Stimulated activated naive B cell treated with anti-CD40 and anti-IgM and Interleukin-4, amounts not matched to agents 10 μg/mL and 1 μg/mL and 100 μg/mL, for 72 hours (primary cell): ENCODE measurements at regions not wholly inside any gene's neighbourhood (a gene's known extent, or its start where the extent isn't known, plus 50 kb on each side); places are given as distances from the start of the nearest gene placed in this dataset.

ENCODE experiments used
- ATAC-seq, 2 donors: fragments of 150-1000 bp; cut with Tn5 transposase; replicated peaks; 2 replicates each; pipeline ENCODE4 v1.10.0; 2021; ENCODE audit warnings: moderate library complexity in 1 of 2
- DNase-seq: peaks from one replicate; pipeline ENCODE4 v3.0.0; 2021
- H3K27ac Mint-ChIP-seq: one replicate; pipeline ENCODE4 v1.8.0; 2022; ENCODE audit warnings: mild to moderate bottlenecking, mixed read lengths
- H3K27me3 Mint-ChIP-seq, 2 donors: one replicate each; pipeline ENCODE4 v1.8.0; 2022; ENCODE audit warnings: mixed read lengths in 2 of 2
- H3K36me3 Mint-ChIP-seq, 2 donors: one replicate each; pipeline ENCODE4 v1.8.0; 2022; ENCODE audit warnings: mixed read lengths in 2 of 2, mild to moderate bottlenecking in 1 of 2
- H3K4me1 Mint-ChIP-seq, 2 donors: one replicate each; pipeline ENCODE4 v1.8.0; 2022; ENCODE audit warnings: mixed read lengths in 2 of 2, mild to moderate bottlenecking in 1 of 2
- H3K4me3 Mint-ChIP-seq, 2 donors: one replicate each; pipeline ENCODE4 v1.8.0; 2022; ENCODE audit warnings: mild to moderate bottlenecking in 2 of 2, mixed read lengths in 2 of 2, moderate library complexity in 1 of 2
- H3K9me3 Mint-ChIP-seq, 2 donors: one replicate each; pipeline ENCODE4 v1.8.0; 2022; ENCODE audit warnings: mixed read lengths in 2 of 2, mild to moderate bottlenecking in 1 of 2

- no peak overlapping the region for H3K4me3 Mint-ChIP-seq
- no peak for ATAC-seq
Observed at GRCh38 chr1:94623560-94624148, 82.1 kb upstream of the F3 start.

DNA sequence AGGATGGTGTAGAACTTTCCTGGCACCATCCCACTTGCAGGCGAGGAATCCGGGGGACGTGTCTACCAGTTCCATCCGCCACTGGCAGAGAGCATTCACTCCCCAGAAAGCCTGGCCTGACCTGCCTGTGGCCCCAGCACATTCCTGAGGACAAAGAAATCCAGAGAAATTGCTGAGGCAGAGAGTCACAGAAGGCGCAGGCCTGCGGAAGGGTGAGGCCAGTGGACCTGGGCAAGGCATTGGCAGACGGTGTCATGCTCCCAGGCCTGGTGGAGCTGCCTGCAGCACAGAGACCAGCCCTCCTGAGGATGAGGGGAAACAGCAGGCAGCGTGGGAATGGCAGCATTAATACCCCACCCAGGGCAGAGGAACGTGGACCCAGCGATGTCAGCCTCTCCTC lies 81.2 kb upstream of the F3 start:
- DNase-seq (no peak), ATAC-seq (no peak)
- H3K27me3 Mint-ChIP-seq: peaks cover 0 to 7% of the 10 kb centered on the region in 2 donors
- H3K27ac Mint-ChIP-seq: no peak overlapping the region
- no peaks in the 10 kb centered on the region for H3K4me1 Mint-ChIP-seq
- peaks cover 4% of the 10 kb centered on the region in 2 donors for H3K36me3 Mint-ChIP-seq
- H3K4me3 Mint-ChIP-seq: no peak overlapping the region
- H3K9me3 Mint-ChIP-seq: peaks cover 7 to 9% of the 10 kb centered on the region in 2 donors

More at GRCh38 chr1:94623560-94624148, 82.1 kb upstream of the F3 start:
- no peak for DNase-seq
- Mint-ChIP-seq H3K27me3 (no peaks in the 10 kb centered on the region), H3K36me3 (no peaks in the 10 kb centered on the region), H3K4me1 (no peaks in the 10 kb centered on the region), H3K27ac (no peak overlapping the region), H3K9me3 (peaks cover under 1 to 4% of the 10 kb centered on the region in 2 donors)

- no peaks in the 10 kb centered on the region for H3K4me1 Mint-ChIP-seq
Observed at GRCh38 chr1:94621802-94622201, 80.2 kb upstream of the F3 start.

GRCh38 chr1:94621395-94621794 lies 79.8 kb upstream of the F3 start:
- peaks cover 7 to 9% of the 10 kb centered on the region in 2 donors for H3K9me3 Mint-ChIP-seq
- no peak overlapping the region for H3K27ac Mint-ChIP-seq
- no peak for DNase-seq
- peaks cover 4 to 7% of the 10 kb centered on the region in 2 donors for H3K27me3 Mint-ChIP-seq
- peaks cover 4% of the 10 kb centered on the region in 2 donors for H3K36me3 Mint-ChIP-seq
- no peak overlapping the region for H3K4me3 Mint-ChIP-seq
- no peaks in the 10 kb centered on the region for H3K4me1 Mint-ChIP-seq
- no peak for ATAC-seq

More at GRCh38 chr1:94621802-94622201, 80.2 kb upstream of the F3 start:
- Mint-ChIP-seq H3K27ac (no peak overlapping the region), H3K27me3 (peaks cover under 1 to 7% of the 10 kb centered on the region in 2 donors), H3K36me3 (peaks cover 4% of the 10 kb centered on the region in 2 donors), H3K4me3 (no peak overlapping the region), H3K9me3 (peaks cover 7 to 9% of the 10 kb centered on the region in 2 donors)
- ATAC-seq (no peak), DNase-seq (no peak)

- no peak for DNase-seq
- no peak for ATAC-seq
- Mint-ChIP-seq H3K27me3 (peaks cover 6 to 7% of the 10 kb centered on the region in 2 donors), H3K4me3 (no peak overlapping the region), H3K4me1 (peaks cover 0 to 4% of the 10 kb centered on the region in 2 donors), H3K9me3 (peaks cover 7 to 9% of the 10 kb centered on the region in 2 donors), H3K36me3 (peaks cover 4% of the 10 kb centered on the region in 2 donors), H3K27ac (no peak overlapping the region)
Observed at GRCh38 chr1:94620345-94621031, 78.9 kb upstream of the F3 start.

DNA sequence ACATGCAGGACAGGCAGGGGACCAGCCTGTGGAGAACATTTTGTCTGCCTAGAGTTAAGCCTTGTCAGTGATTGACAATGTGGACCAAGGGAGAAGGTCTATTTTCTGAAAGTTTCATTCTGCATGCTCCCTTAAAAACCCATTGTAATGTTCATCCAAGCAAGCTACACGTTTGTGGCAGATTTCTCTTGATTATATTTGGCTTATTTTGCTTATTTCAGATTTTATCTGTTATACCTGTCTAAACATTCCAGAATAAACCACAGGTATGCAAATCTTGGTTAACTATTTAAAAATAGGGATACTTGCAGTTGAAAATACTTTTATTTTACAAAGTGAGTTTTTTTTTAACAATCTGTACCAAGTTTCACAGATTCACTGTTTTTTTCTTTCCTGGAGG lies 78.2 kb upstream of the F3 start:
- H3K4me1 Mint-ChIP-seq: peaks cover 2 to 11% of the 10 kb centered on the region in 2 donors
- H3K27ac Mint-ChIP-seq: no peak overlapping the region

GRCh38 chr1:94617957-94618739 lies 76.6 kb upstream of the F3 start:
- ATAC-seq (no peak), DNase-seq (no peak)
- peaks cover 7 to 9% of the 10 kb centered on the region in 2 donors for H3K9me3 Mint-ChIP-seq
- H3K4me3 Mint-ChIP-seq: no peak overlapping the region
- peaks cover 6 to 7% of the 10 kb centered on the region in 2 donors for H3K27me3 Mint-ChIP-seq
- H3K4me1 Mint-ChIP-seq: peaks cover 2 to 11% of the 10 kb centered on the region in 2 donors
- H3K27ac Mint-ChIP-seq: no peak overlapping the region
- peaks cover 4% of the 10 kb centered on the region in 2 donors for H3K36me3 Mint-ChIP-seq

More for the DNA sequence above, 78.2 kb upstream of the F3 start:
- Mint-ChIP-seq H3K27me3 (peaks cover 6 to 7% of the 10 kb centered on the region in 2 donors), H3K4me3 (no peak overlapping the region), H3K36me3 (peaks cover 4% of the 10 kb centered on the region in 2 donors), H3K9me3 (peaks cover 7 to 9% of the 10 kb centered on the region in 2 donors)
- ATAC-seq (no peak), DNase-seq (no peak)

GRCh38 chr1:94617134-94617805 lies 75.7 kb upstream of the F3 start:
- H3K9me3 Mint-ChIP-seq: peaks cover 7 to 9% of the 10 kb centered on the region in 2 donors
- DNase-seq: no peak
- H3K27ac Mint-ChIP-seq: no peak overlapping the region
- H3K27me3 Mint-ChIP-seq: peaks cover 6 to 7% of the 10 kb centered on the region in 2 donors
- H3K4me1 Mint-ChIP-seq: peaks cover 2 to 11% of the 10 kb centered on the region in 2 donors
- H3K36me3 Mint-ChIP-seq: peaks cover 4% of the 10 kb centered on the region in 2 donors
- ATAC-seq: no peak
- H3K4me3 Mint-ChIP-seq: no peak overlapping the region

DNA sequence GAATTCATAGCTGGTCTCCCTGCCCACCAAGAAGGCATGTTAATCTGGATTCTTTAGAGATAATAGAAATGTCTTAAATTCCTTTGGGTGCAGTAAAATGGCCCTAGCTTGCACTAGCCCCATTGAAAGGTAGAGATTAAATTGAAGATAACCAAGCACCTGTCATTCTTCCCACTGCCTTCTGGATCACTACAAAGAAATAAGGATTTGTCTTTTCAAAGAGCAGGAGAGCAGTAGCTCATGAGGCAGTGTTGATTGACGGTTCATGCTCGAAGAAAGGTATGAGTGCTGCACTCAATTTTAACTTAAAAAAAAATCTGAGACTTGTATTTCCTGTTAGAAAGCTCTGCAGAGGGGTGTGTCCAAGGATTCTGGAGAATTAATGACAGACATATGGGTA lies 74.9 kb upstream of the F3 start:
- H3K4me1 Mint-ChIP-seq: peaks cover 2 to 11% of the 10 kb centered on the region in 2 donors
- no peak overlapping the region for H3K4me3 Mint-ChIP-seq
- peaks cover 4% of the 10 kb centered on the region in 2 donors for H3K36me3 Mint-ChIP-seq
- DNase-seq: no peak
- peaks cover 7 to 9% of the 10 kb centered on the region in 2 donors for H3K9me3 Mint-ChIP-seq
- ATAC-seq: no peak
- no peak overlapping the region for H3K27ac Mint-ChIP-seq
- peaks cover 6 to 7% of the 10 kb centered on the region in 2 donors for H3K27me3 Mint-ChIP-seq

- H3K27ac Mint-ChIP-seq: no peak overlapping the region
- H3K4me3 Mint-ChIP-seq: no peak overlapping the region
- H3K4me1 Mint-ChIP-seq: peaks cover 2 to 11% of the 10 kb centered on the region in 2 donors
- H3K9me3 Mint-ChIP-seq: peaks cover 7 to 9% of the 10 kb centered on the region in 2 donors
- DNase-seq (no peak), ATAC-seq (no peak)
- H3K27me3 Mint-ChIP-seq: peaks cover 6 to 7% of the 10 kb centered on the region in 2 donors
- peaks cover 4% of the 10 kb centered on the region in 2 donors for H3K36me3 Mint-ChIP-seq
Observed at GRCh38 chr1:94614996-94615395, 73.4 kb upstream of the F3 start.

DNA sequence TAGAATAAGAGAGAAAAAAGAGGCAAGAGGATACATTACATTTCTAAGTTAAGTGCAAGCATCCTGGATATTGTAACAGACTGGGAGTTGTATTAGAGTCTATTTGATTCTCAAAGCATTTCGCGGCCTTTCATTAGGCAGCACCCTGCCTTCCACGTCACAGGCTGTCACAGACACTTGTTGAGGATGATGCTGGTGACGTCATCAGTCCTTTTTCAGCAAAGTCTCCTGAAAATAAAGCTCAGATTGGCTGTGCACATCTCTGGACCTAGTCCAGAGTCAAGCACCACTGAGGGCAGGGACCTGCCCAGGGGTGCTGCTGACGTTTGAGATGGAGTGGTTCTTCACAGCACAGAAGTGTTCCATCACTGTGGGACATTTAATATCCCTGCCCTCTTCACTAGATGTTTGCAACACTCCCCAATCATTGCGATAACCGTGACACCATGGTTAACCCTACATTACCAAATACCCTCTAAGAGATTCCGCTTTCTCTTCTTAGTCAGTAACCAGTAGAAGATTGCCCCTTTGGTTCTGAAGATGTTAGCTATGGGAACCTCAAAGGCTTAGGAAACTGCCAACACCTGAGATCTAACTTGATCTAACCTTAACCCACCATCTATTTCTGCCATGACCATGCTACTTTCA lies 72.7 kb upstream of the F3 start:
- ATAC-seq: no peak
- peaks cover 4% of the 10 kb centered on the region in 2 donors for H3K36me3 Mint-ChIP-seq
- H3K4me3 Mint-ChIP-seq: no peak overlapping the region
- H3K9me3 Mint-ChIP-seq: peaks cover 7% of the 10 kb centered on the region in 2 donors
- DNase-seq: no peak
- H3K27me3 Mint-ChIP-seq: peaks cover 6 to 7% of the 10 kb centered on the region in 2 donors
- H3K4me1 Mint-ChIP-seq: peaks cover 2 to 11% of the 10 kb centered on the region in 2 donors
- no peak overlapping the region for H3K27ac Mint-ChIP-seq

DNA sequence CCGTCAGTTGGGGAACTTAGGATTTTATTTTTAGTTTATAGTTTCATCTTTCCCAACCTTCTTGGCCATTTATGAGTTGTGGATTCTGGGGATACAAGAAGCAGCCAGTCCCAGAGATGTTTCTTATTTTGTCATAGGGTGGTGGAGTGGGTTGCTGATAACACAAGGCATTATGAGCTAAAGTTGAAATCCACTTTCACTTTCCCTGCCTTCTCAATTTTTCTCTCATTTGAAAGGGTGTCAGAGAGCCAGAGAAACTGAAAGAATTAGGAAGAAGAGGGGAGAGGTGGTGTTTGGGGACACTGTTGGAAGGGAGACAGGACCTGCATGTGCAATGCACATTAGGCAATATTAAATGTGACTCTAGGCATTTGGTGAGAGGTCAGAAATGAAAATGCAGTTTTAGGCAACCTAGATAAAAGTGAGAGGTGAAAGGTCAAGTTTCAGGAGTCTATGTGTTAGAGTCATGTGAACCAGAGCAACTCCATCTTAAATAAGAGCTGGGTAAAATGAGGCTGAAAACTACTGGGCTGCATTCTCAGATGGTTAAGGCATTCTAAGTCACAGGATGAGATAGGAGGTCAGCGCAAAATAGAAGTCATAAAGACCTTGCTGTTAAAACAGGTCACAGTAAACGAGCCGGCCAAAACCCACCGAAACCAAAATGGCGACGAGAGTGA lies 71.1 kb upstream of the F3 start:
- no peak for ATAC-seq
- Mint-ChIP-seq H3K4me1 (peaks cover 2 to 11% of the 10 kb centered on the region in 2 donors), H3K27me3 (peaks cover 0 to 6% of the 10 kb centered on the region in 2 donors), H3K4me3 (no peak overlapping the region), H3K9me3 (no peaks in the 10 kb centered on the region), H3K36me3 (no peaks in the 10 kb centered on the region), H3K27ac (no peak overlapping the region)
- DNase-seq: no peak
